Esophagus muscularis mucosa (tissue), 3 donors: ENCODE measurements at regions not wholly inside any gene's neighbourhood (a gene's known extent, or its start where the extent isn't known, plus 50 kb on each side); places are given as distances from the start of the nearest gene placed in this dataset.

Experiments
- CTCF ChIP-seq, 3 experiments: fragments of 200-600 bp in 2 of 3; fragments of 450-650 bp in 1 of 3; sonication (generic) in 2 of 3; IDR thresholded peaks; one replicate each; pipeline ENCODE4 v1.5.1; 2017 to 2019; ENCODE audit warnings: antibody characterized with exemption in 3 of 3, mild to moderate bottlenecking in 2 of 3, moderate library complexity in 1 of 3
- POLR2A ChIP-seq: fragments of 450-650 bp; IDR thresholded peaks from one replicate; pipeline ENCODE4 v1.6.1; 2017; ENCODE audit warnings: antibody characterized with exemption, moderate library complexity, mild to moderate bottlenecking, low read depth
- POLR2AphosphoS5 ChIP-seq, 2 donors: sonication (generic); formaldehyde crosslinking; IDR thresholded peaks; one replicate each; pipeline ENCODE4 v1.6.1; 2017; ENCODE audit warnings: antibody characterized with exemption in 2 of 2

GRCh38 chr15:35141743-35142471 is 56.8 kb upstream of the NANOGP8 start:
- TF ChIP-seq POLR2A (no peak), CTCF (IDR thresholded peaks at IDR 0.05) (no peak), POLR2AphosphoS5 (IDR thresholded peaks at IDR 0.05) (no peak)
